H1 (cell line): ENCODE measurements at regions not wholly inside any gene's neighbourhood (a gene's known extent, or its start where the extent isn't known, plus 50 kb on each side); places are given as distances from the start of the nearest gene placed in this dataset.

ENCODE experiments used
- CTCF ChIA-PET: fragments of 300-600 bp; sonication (Branson Sonifier 250); formaldehyde crosslinking; loops from one replicate; lab custom pipeline; 2021; ENCODE audit not compliant: partially characterized antibody; lab: Charles Lee
- POLR2A ChIA-PET: fragments of 300-600 bp; sonication (Branson Sonifier 250); formaldehyde crosslinking; loops from one replicate; lab custom pipeline; 2021; ENCODE audit warnings: inconsistent platforms; ENCODE audit not compliant: partially characterized antibody; lab: Charles Lee
- DNase-seq, 2 experiments: peaks; one replicate each; pipeline versions ENCODE4 v3.0.0 to v3.0.0-alpha.2; 2010 to 2022; ENCODE audit warnings: low spot score in 2 of 2, low read depth in 1 of 2, mixed read lengths in 1 of 2
- FAIRE-seq: peaks from 2 replicates; lab custom pipeline; 2011; peaks lifted over from hg19 to GRCh38; lab: Jason Lieb, UNC
- H2AFZ ChIP-seq: 2 replicates; pipeline ENCODE4 v1.8.1; 2012; ENCODE audit warnings: low read length, inconsistent platforms
- H2AK5ac ChIP-seq: 2 replicates; pipeline ENCODE4 v1.6.1; 2013; ENCODE audit warnings: low read depth, low read length
- H2BK120ac ChIP-seq: replicated peaks from 2 replicates; pipeline ENCODE3; 2013; ENCODE audit warnings: low read depth, low read length, inconsistent platforms
- H2BK12ac ChIP-seq: 2 replicates; pipeline ENCODE4 v1.6.1; 2013; ENCODE audit warnings: low read depth, low read length
- H2BK15ac ChIP-seq: 2 replicates; pipeline ENCODE4 v1.6.1; 2013; ENCODE audit warnings: low read length
- H2BK20ac ChIP-seq: 2 replicates; pipeline ENCODE4 v1.6.1; 2013; ENCODE audit warnings: low read length
- H2BK5ac ChIP-seq: 2 replicates; pipeline ENCODE4 v1.6.1; 2013; ENCODE audit warnings: low read depth, low read length
- H3K14ac ChIP-seq: 2 replicates; pipeline ENCODE4 v1.6.1; 2013; ENCODE audit warnings: inconsistent platforms; ENCODE audit not compliant: insufficient read length
- H3K18ac ChIP-seq: 2 replicates; pipeline ENCODE4 v1.6.1; 2013; ENCODE audit warnings: low read length; ENCODE audit errors: extremely low read depth
- H3K23ac ChIP-seq: 2 replicates; pipeline ENCODE4 v1.6.1; 2013; ENCODE audit warnings: inconsistent platforms; ENCODE audit not compliant: insufficient read length
- H3K23me2 ChIP-seq: 2 replicates; pipeline ENCODE4 v1.6.1; 2013; ENCODE audit warnings: low read depth, low read length
- H3K27ac ChIP-seq: 2 replicates; pipeline ENCODE4 v1.6.1; 2011; ENCODE audit warnings: low read depth, low read length, inconsistent platforms
- H3K27me3 ChIP-seq, 4 experiments: replicated peaks in 1 of 4; 1 replicate in 1 of 4; 2 replicates in 3 of 4; pipeline versions ENCODE4 v1.6.1 to v1.8.1; 2011 to 2013; ENCODE audit warnings: low read length in 3 of 4, mild to moderate bottlenecking in 3 of 4, inconsistent platforms in 2 of 4, mixed read lengths in 2 of 4, moderate library complexity in 1 of 4; ENCODE audit not compliant: control insufficient read depth in 3 of 4, insufficient read depth in 3 of 4; ENCODE audit errors: extremely low read depth in 1 of 4
- H3K36me3 ChIP-seq, 4 experiments: 2 replicates each; pipeline versions ENCODE4 v1.6.1 to v1.8.1; 2011 to 2013; ENCODE audit warnings: mild to moderate bottlenecking in 4 of 4, low read length in 3 of 4, moderate library complexity in 2 of 4, control low read depth in 1 of 4, inconsistent platforms in 1 of 4; ENCODE audit not compliant: insufficient read depth in 4 of 4, control insufficient read depth in 2 of 4
- H3K4ac ChIP-seq: replicated peaks from 2 replicates; pipeline ENCODE3; 2013; ENCODE audit warnings: low read length, low read depth, mixed read lengths, inconsistent platforms; ENCODE audit not compliant: insufficient read length
- H3K4me1 ChIP-seq, 4 experiments: replicated peaks in 1 of 4; 1 replicate in 1 of 4; 2 replicates in 3 of 4; pipeline versions ENCODE4 v1.6.1 to v1.8.1; 2011 to 2013; ENCODE audit warnings: low read length in 3 of 4, inconsistent platforms in 2 of 4, mixed read lengths in 1 of 4; ENCODE audit not compliant: insufficient read depth in 4 of 4, control insufficient read depth in 3 of 4
- H3K4me2 ChIP-seq, 2 experiments: 2 replicates each; pipeline versions ENCODE4 v1.6.1 to v1.8.1; 2011 to 2013; ENCODE audit warnings: low read depth in 2 of 2, low read length in 2 of 2, control low read depth in 1 of 2, inconsistent platforms in 1 of 2, mild to moderate bottlenecking in 1 of 2; ENCODE audit not compliant: insufficient read depth in 1 of 2
- H3K4me3 ChIP-seq, 4 experiments: fragments of 200-600, 300-600 bp in 1 of 4; sonication (generic), shearing (Covaris generic), sonication (Bioruptor Twin) in 1 of 4; 2 replicates each; pipeline versions ENCODE4 v1.5.1 to v1.8.1; 2011 to 2016; ENCODE audit warnings: low read length in 4 of 4, low read depth in 3 of 4, control low read depth in 2 of 4, inconsistent platforms in 2 of 4, mild to moderate bottlenecking in 2 of 4, mixed read lengths in 1 of 4, moderate library complexity in 1 of 4; ENCODE audit not compliant: insufficient read depth in 2 of 4; ENCODE audit errors: extremely low read depth in 1 of 4
- H3K56ac ChIP-seq: replicated peaks from 2 replicates; pipeline ENCODE3; 2013; ENCODE audit warnings: low read depth, mild to moderate bottlenecking, mixed read lengths, low read length, inconsistent platforms; ENCODE audit not compliant: insufficient read length
- H3K79me1 ChIP-seq: 2 replicates; pipeline ENCODE4 v1.6.1; 2013; ENCODE audit warnings: low read depth, low read length, control low read depth
- H3K79me2 ChIP-seq, 2 experiments: 2 replicates each; pipeline versions ENCODE4 v1.6.1 to v1.8.1; 2012 to 2013; ENCODE audit warnings: low read length in 2 of 2, mild to moderate bottlenecking in 2 of 2, inconsistent platforms in 1 of 2; ENCODE audit not compliant: insufficient read depth in 2 of 2, control insufficient read depth in 1 of 2
- H3K9ac ChIP-seq, 4 experiments: replicated peaks in 1 of 4; 1 replicate in 1 of 4; 2 replicates in 3 of 4; pipeline versions ENCODE4 v1.6.1 to v1.8.1; 2011 to 2013; ENCODE audit warnings: low read depth in 3 of 4, low read length in 3 of 4, control low read depth in 2 of 4, mild to moderate bottlenecking in 2 of 4, moderate library complexity in 2 of 4, inconsistent platforms in 1 of 4; ENCODE audit errors: extremely low read depth in 1 of 4
- H3K9me3 ChIP-seq, 2 experiments: 2 replicates each; pipeline versions ENCODE4 v1.6.1 to v1.8.1; 2012 to 2013; ENCODE audit warnings: mild to moderate bottlenecking in 2 of 2, moderate library complexity in 2 of 2, control low read depth in 1 of 2, inconsistent platforms in 1 of 2, low read depth in 1 of 2, low read length in 1 of 2, mixed read lengths in 1 of 2; ENCODE audit not compliant: insufficient read depth in 2 of 2
- H4K20me1 ChIP-seq, 2 experiments: replicated peaks in 1 of 2; 2 replicates each; pipeline versions ENCODE3 to v1.8.1; 2011 to 2013; ENCODE audit warnings: inconsistent platforms in 2 of 2, low read length in 2 of 2, mild to moderate bottlenecking in 1 of 2; ENCODE audit not compliant: insufficient read depth in 2 of 2, control insufficient read depth in 1 of 2
- H4K5ac ChIP-seq: 2 replicates; pipeline ENCODE4 v1.6.1; 2013; ENCODE audit warnings: low read length, low read depth, mixed read lengths, inconsistent platforms; ENCODE audit not compliant: insufficient read length
- H4K8ac ChIP-seq: 2 replicates; pipeline ENCODE4 v1.8.0; 2013; ENCODE audit warnings: mild to moderate bottlenecking, moderate library complexity, low read length, inconsistent platforms; ENCODE audit not compliant: insufficient read depth; ENCODE audit errors: extremely low read depth
- H4K91ac ChIP-seq: replicated peaks from 2 replicates; pipeline ENCODE3; 2013; ENCODE audit warnings: low read length, mixed read lengths, inconsistent platforms; ENCODE audit not compliant: insufficient read length
- CBX5 ChIP-seq: fragments of 300-800, 300-1000 bp; sonication (generic); IDR thresholded peaks from 2 replicates; pipeline ENCODE4 v1.7.1; 2016; ENCODE audit warnings: antibody characterized with exemption, low read length, low read depth
- CHD1 ChIP-seq: IDR thresholded peaks from 2 replicates; pipeline ENCODE4 v1.6.1; 2012; ENCODE audit warnings: low read depth, low read length, improper control_type of control experiment
- CHD2 ChIP-seq: IDR thresholded peaks from 2 replicates; pipeline ENCODE4 v1.6.1; 2012; ENCODE audit warnings: low read length, improper control_type of control experiment
- JUN ChIP-seq: IDR thresholded peaks from 2 replicates; pipeline ENCODE4 v1.6.1; 2011; ENCODE audit warnings: low read depth, mild to moderate bottlenecking, improper control_type of control experiment, low read length
- KDM5A ChIP-seq: fragments of 200-600 bp; IDR thresholded peaks from 2 replicates; pipeline ENCODE4 v1.7.1; 2012; ENCODE audit warnings: mild to moderate bottlenecking, low read length, inconsistent platforms, mixed read lengths
- NANOG ChIP-seq: IDR thresholded peaks from 2 replicates; pipeline ENCODE4 v1.6.1; 2011; ENCODE audit warnings: low read length, low read depth, mild to moderate bottlenecking, inconsistent platforms; ENCODE audit not compliant: insufficient read depth, poor library complexity, severe bottlenecking
- POLR2AphosphoS5 ChIP-seq: IDR thresholded peaks from 2 replicates; pipeline ENCODE4 v1.6.1; 2011; ENCODE audit warnings: low read depth, low read length
- RBBP5 ChIP-seq: IDR thresholded peaks from 2 replicates; pipeline ENCODE4 v1.7.1; 2012; ENCODE audit warnings: low read depth, mild to moderate bottlenecking, inconsistent platforms, low read length, moderate library complexity, borderline replicate concordance
- SAP30 ChIP-seq: fragments of 300-600 bp; sonication (generic); IDR thresholded peaks from 2 replicates; pipeline ENCODE4 v1.7.1; 2012; ENCODE audit warnings: low read length, moderate library complexity, mild to moderate bottlenecking, inconsistent platforms; ENCODE audit not compliant: insufficient read depth, insufficient replicate concordance
- WGBS, 2 experiments: shearing (Covaris generic) in 1 of 2; methylation state at CpG; one replicate each; pipeline versions ENCODE4 v1.1.6 to v1.1.7; 2013 to 2015; ENCODE audit warnings: low lambda C conversion rate in 2 of 2, mixed read lengths in 2 of 2, inconsistent platforms in 1 of 2, low coverage in 1 of 2, missing lambda C conversion rate in 1 of 2; ENCODE audit not compliant: insufficient replicate concordance in 2 of 2, insufficient coverage in 1 of 2, insufficient read length in 1 of 2; ENCODE audit errors: extremely low coverage in 1 of 2, missing lambda C conversion rate in 1 of 2; 5-methylcytosine and 5-hydroxymethylcytosine counted together
- TF ChIP-seq, protein P1 (sequence below): IDR thresholded peaks from 2 replicates; pipeline ENCODE4 v1.6.1; 2012; ENCODE audit warnings: inconsistent platforms

DNA sequence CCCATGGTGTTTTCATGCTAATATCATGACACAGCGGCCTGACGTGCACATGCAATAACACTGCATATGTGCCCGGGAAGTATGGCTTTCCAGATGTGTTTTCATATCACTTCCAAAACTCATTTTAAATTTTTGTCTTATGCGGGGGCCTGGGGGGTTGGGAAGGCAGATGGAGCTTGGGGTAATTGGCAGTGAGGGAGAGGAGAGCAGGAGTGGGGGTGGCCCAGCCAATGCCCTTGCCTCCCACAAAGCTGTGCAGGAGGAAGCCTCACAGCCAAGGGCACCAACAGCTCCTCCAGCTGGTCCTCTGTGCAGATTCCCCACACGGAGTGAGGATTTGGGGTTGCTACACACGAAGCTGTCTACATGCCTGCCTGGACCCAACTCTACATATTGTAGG lies 805.2 kb downstream of the GALR1 start:
- H3K18ac ChIP-seq, result no peak overlapping the region
- no peak overlapping the region for H3K4me3 ChIP-seq
- ChIA-PET CTCF (no interaction called here), POLR2A (no interaction called here)
- H2AFZ ChIP-seq, result no peak overlapping the region
- DNase-seq (no peak), FAIRE-seq (no peak)
- no peak overlapping the region for H3K56ac ChIP-seq
- H3K4me1 ChIP-seq, result peaks cover 0 to 3% (median 0%) of the 10 kb centered on the region in 4 experiments; a peak in 2 of 7 replicates
- no peak overlapping the region for H3K4me2 ChIP-seq
- H2BK12ac ChIP-seq, result no peak overlapping the region
- no peaks in the 10 kb centered on the region for H3K36me3 ChIP-seq
- no peak overlapping the region for H3K14ac ChIP-seq
- H3K79me2 ChIP-seq, result no peaks in the 10 kb centered on the region
- H2BK20ac ChIP-seq, result no peak overlapping the region
- peak overlapping the region; percentile 35; the same call in 1 of the 2 replicates for H4K8ac ChIP-seq
- H4K91ac ChIP-seq, result no peak overlapping the region
- TF ChIP-seq CBX5 (no peak), SAP30 (no peak), CHD1 (no peak), RBBP5 (no peak), KDM5A (no peak), NANOG (no peak), CHD2 (no peak), POLR2AphosphoS5 (no peak), JUN (no peak)
- TF ChIP-seq, protein P1, sequence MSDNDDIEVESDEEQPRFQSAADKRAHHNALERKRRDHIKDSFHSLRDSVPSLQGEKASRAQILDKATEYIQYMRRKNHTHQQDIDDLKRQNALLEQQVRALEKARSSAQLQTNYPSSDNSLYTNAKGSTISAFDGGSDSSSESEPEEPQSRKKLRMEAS, result no peak
- no peak overlapping the region for H3K9ac ChIP-seq
- no peak overlapping the region for H3K23ac ChIP-seq
- H3K27ac ChIP-seq, result no peak overlapping the region
- H2BK120ac ChIP-seq, result no peak overlapping the region
- H2BK15ac ChIP-seq, result 0 out of 2 replicates have a peak overlapping the region, but pooled peaks have one; percentile 46
- H3K9me3 ChIP-seq, result 0 out of 4 replicates have a peak, but pooled peaks cover 0 to 3% of the 10 kb centered on the region in 2 experiments
- H4K5ac ChIP-seq, result no peak overlapping the region
- H2AK5ac ChIP-seq, result no peak overlapping the region
- no peaks in the 10 kb centered on the region for H3K23me2 ChIP-seq
- WGBS, 2 experiments, result 94% methylated on average over 6 of the region's 6 CpGs; no CpG with 5 or more reads in 1 of the 2 experiments
- no peak overlapping the region for H2BK5ac ChIP-seq
- no peaks in the 10 kb centered on the region for H4K20me1 ChIP-seq
- no peaks in the 10 kb centered on the region for H3K79me1 ChIP-seq
- H3K27me3 ChIP-seq, result no peaks in the 10 kb centered on the region
- no peak overlapping the region for H3K4ac ChIP-seq
